ENCODE measurements at regions not wholly inside any gene's neighbourhood (a gene's known extent, or its start where the extent isn't known, plus 50 kb on each side); places are given as distances from the start of the nearest gene placed in this dataset.

- no peaks in the 10 kb centered on the region for H3K36me3 ChIP-seq (ENCODE audit: insufficient read depth, low read length)
- CTCF ChIA-PET (ENCODE audit: unreplicated experiment), result no interaction called here
These were observed 268.0 kb upstream of the PARD3B start for GRCh38 chr2:204277226-204277625.

DNA sequence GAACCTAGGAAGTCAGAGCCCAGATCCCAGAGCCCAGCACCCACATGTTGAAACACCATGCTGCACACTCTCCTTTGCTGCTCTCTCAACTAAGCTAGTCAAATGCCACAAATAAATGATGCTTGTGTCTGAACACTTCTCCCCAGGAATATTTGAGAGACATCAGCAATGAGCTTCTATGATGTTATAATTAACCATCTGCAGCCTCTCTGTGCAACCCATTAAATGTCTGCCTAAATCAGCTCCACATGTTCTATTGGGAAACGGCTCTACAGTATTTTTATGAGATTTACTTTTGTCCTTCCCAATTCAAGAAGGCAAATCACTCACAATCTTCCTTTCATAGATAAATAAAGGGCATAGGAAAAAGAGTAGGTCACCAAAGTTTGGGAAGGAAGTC is 266.8 kb upstream of the PARD3B start:
- ChIA-PET CTCF (ENCODE audit: unreplicated experiment) (interaction anchor here (1.1 kb wide), 1 partner anchor 16 kb away, joined by 3 read pairs; no protein-coding TSS in a partner anchor), POLR2A (interaction anchor here (1.1 kb wide), 1 partner anchor 11 kb away, joined by 3 read pairs; no protein-coding TSS in a partner anchor)
- no peak for DNase-seq (ENCODE audit: low spot score)
- intact Hi-C loops (cut with micrococcal nuclease; ENCODE audit: unreplicated experiment), result no loop called here
- Histone ChIP-seq H4K20me1 (ENCODE audit: insufficient read depth, low read length) (no peaks in the 10 kb centered on the region), H3K4me1 (ENCODE audit: insufficient read depth, low read length, poor library complexity, severe bottlenecking) (no peaks in the 10 kb centered on the region), H3K4me2 (ENCODE audit: low read length) (no peak overlapping the region), H3K9me3 (ENCODE audit: low read length) (no peaks in the 10 kb centered on the region), H3K27ac (ENCODE audit: low read depth, low read length, poor library complexity, severe bottlenecking) (no peak overlapping the region), H3K4me3 (ENCODE audit: low read depth, low read length, poor library complexity, severe bottlenecking) (no peak overlapping the region), H3K79me2 (ENCODE audit: insufficient read depth, low read depth, low read length) (no peaks in the 10 kb centered on the region), H3K36me3 (ENCODE audit: insufficient read depth, low read length) (no peaks in the 10 kb centered on the region), H2AFZ (ENCODE audit: low read length) (no peak overlapping the region), H3K9me2 (ENCODE audit: insufficient read depth, low read length) (no peaks in the 10 kb centered on the region)
- TF ChIP-seq, protein P1, sequence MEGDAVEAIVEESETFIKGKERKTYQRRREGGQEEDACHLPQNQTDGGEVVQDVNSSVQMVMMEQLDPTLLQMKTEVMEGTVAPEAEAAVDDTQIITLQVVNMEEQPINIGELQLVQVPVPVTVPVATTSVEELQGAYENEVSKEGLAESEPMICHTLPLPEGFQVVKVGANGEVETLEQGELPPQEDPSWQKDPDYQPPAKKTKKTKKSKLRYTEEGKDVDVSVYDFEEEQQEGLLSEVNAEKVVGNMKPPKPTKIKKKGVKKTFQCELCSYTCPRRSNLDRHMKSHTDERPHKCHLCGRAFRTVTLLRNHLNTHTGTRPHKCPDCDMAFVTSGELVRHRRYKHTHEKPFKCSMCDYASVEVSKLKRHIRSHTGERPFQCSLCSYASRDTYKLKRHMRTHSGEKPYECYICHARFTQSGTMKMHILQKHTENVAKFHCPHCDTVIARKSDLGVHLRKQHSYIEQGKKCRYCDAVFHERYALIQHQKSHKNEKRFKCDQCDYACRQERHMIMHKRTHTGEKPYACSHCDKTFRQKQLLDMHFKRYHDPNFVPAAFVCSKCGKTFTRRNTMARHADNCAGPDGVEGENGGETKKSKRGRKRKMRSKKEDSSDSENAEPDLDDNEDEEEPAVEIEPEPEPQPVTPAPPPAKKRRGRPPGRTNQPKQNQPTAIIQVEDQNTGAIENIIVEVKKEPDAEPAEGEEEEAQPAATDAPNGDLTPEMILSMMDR (conservative IDR thresholded peaks at IDR 0.05; ENCODE audit: low read length), result no peak
- no peak for TF ChIP-seq EZH2phosphoT487 (IDR thresholded peaks at IDR 0.05; ENCODE audit: borderline replicate concordance, low read depth, low read length)
- BruUV-seq (replicated peaks), result no TSS peak

More at GRCh38 chr2:204277226-204277625, 268.0 kb upstream of the PARD3B start:
- TF ChIP-seq EZH2phosphoT487 (IDR thresholded peaks at IDR 0.05; ENCODE audit: borderline replicate concordance, low read depth, low read length), result no peak
- TF ChIP-seq, protein P1 (conservative IDR thresholded peaks at IDR 0.05; ENCODE audit: low read length), result no peak
- no peaks in the 10 kb centered on the region for H3K9me2 ChIP-seq (ENCODE audit: insufficient read depth, low read length)
- no peak overlapping the region for H3K4me3 ChIP-seq (ENCODE audit: low read depth, low read length, poor library complexity, severe bottlenecking)
- no peaks in the 10 kb centered on the region for H3K9me3 ChIP-seq (ENCODE audit: low read length)
- H3K4me1 ChIP-seq (ENCODE audit: insufficient read depth, low read length, poor library complexity, severe bottlenecking), result no peaks in the 10 kb centered on the region
- BruUV-seq (replicated peaks), result no TSS peak
- H3K4me2 ChIP-seq (ENCODE audit: low read length), result no peak overlapping the region
- intact Hi-C loops (cut with micrococcal nuclease; ENCODE audit: unreplicated experiment), result no loop called here
- no peak overlapping the region for H3K27ac ChIP-seq (ENCODE audit: low read depth, low read length, poor library complexity, severe bottlenecking)
- POLR2A ChIA-PET, result no interaction called here
- no peaks in the 10 kb centered on the region for H4K20me1 ChIP-seq (ENCODE audit: insufficient read depth, low read length)
- DNase-seq (ENCODE audit: low spot score), result no peak
- no peaks in the 10 kb centered on the region for H3K79me2 ChIP-seq (ENCODE audit: insufficient read depth, low read depth, low read length)
- H2AFZ ChIP-seq (ENCODE audit: low read length), result no peak overlapping the region

DNA sequence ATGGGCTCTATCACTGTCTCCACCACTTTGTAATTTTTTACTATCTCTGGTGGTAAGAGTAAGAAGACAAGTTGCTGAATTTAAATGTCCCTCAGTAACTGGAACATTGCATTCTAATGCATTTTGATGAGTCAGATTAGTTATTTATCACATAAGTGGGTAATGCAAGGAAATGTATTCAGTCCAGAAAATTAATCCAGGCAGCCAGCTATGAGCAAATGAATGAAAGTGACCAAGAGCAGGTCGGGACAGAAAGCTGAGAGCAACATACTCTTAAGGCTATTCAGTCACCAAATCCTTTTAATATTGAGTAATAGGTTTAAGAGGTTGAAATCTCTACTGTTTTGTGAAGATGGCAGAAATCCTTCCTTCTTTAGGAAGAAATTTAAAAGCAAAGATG is 265.5 kb upstream of the PARD3B start:
- no TSS peak for BruUV-seq (replicated peaks)
- no peaks in the 10 kb centered on the region for H3K36me3 ChIP-seq (ENCODE audit: insufficient read depth, low read length)
- H3K27ac ChIP-seq (ENCODE audit: low read depth, low read length, poor library complexity, severe bottlenecking), result no peak overlapping the region
- no peaks in the 10 kb centered on the region for H3K79me2 ChIP-seq (ENCODE audit: insufficient read depth, low read depth, low read length)
- H3K4me2 ChIP-seq (ENCODE audit: low read length), result no peak overlapping the region
- ChIA-PET POLR2A (no interaction called here), CTCF (ENCODE audit: unreplicated experiment) (no interaction called here)
- no peak for DNase-seq (ENCODE audit: low spot score)
- intact Hi-C loops (cut with micrococcal nuclease; ENCODE audit: unreplicated experiment), result no loop called here
- no peaks in the 10 kb centered on the region for H3K9me2 ChIP-seq (ENCODE audit: insufficient read depth, low read length)
- H3K4me3 ChIP-seq (ENCODE audit: low read depth, low read length, poor library complexity, severe bottlenecking), result no peak overlapping the region
- no peaks in the 10 kb centered on the region for H3K9me3 ChIP-seq (ENCODE audit: low read length)
- H2AFZ ChIP-seq (ENCODE audit: low read length), result no peak overlapping the region
- H3K4me1 ChIP-seq (ENCODE audit: insufficient read depth, low read length, poor library complexity, severe bottlenecking), result no peaks in the 10 kb centered on the region
- no peak for TF ChIP-seq EZH2phosphoT487 (IDR thresholded peaks at IDR 0.05; ENCODE audit: borderline replicate concordance, low read depth, low read length)
- TF ChIP-seq, protein P1 (conservative IDR thresholded peaks at IDR 0.05; ENCODE audit: low read length), result no peak
- no peaks in the 10 kb centered on the region for H4K20me1 ChIP-seq (ENCODE audit: insufficient read depth, low read length)
